GM23248 (cell line): ENCODE measurements at regions not wholly inside any gene's neighbourhood (a gene's known extent, or its start where the extent isn't known, plus 50 kb on each side); places are given as distances from the start of the nearest gene placed in this dataset.

Source experiments
- DNase-seq: peaks from one replicate; pipeline ENCODE4 v3.0.0-alpha.2; 2015
- H2AFZ ChIP-seq: fragments of 200-600 bp; sonication (generic); 2 replicates; pipeline ENCODE4 v1.6.1; 2016; ENCODE audit warnings: antibody characterized with exemption
- H3F3A ChIP-seq: fragments of 200-600 bp; sonication (generic); 2 replicates; pipeline ENCODE4 v1.6.1; 2016; ENCODE audit warnings: mild to moderate bottlenecking, antibody characterized with exemption, mixed run types; ENCODE audit not compliant: insufficient read depth
- H3K27ac ChIP-seq: fragments of 200-600 bp; sonication (generic); 2 replicates; pipeline ENCODE4 v1.5.1; 2016; ENCODE audit warnings: mild to moderate bottlenecking
- H3K27me3 ChIP-seq: fragments of 200-600 bp; sonication (generic); replicated peaks from 2 replicates; pipeline ENCODE4 v1.6.1; 2016; ENCODE audit warnings: mild to moderate bottlenecking; ENCODE audit not compliant: insufficient read depth
- H3K36me3 ChIP-seq: fragments of 200-600 bp; sonication (generic); 2 replicates; pipeline ENCODE4 v1.6.1; 2016; ENCODE audit warnings: low read depth, mild to moderate bottlenecking
- H3K4me1 ChIP-seq: fragments of 200-600 bp; sonication (generic); 2 replicates; pipeline ENCODE4 v1.6.1; 2016; ENCODE audit warnings: mild to moderate bottlenecking; ENCODE audit not compliant: insufficient read depth
- H3K4me2 ChIP-seq: fragments of 200-600 bp; sonication (generic); one replicate; pipeline ENCODE4 v1.6.1; 2016; ENCODE audit warnings: mild to moderate bottlenecking; ENCODE audit not compliant: unreplicated experiment
- H3K4me3 ChIP-seq: fragments of 200-600 bp; sonication (generic); 2 replicates; pipeline ENCODE4 v1.5.1; 2016; ENCODE audit warnings: mild to moderate bottlenecking
- H3K79me2 ChIP-seq: fragments of 200-600 bp; sonication (generic); 2 replicates; pipeline ENCODE4 v1.6.1; 2016; ENCODE audit warnings: mild to moderate bottlenecking; ENCODE audit not compliant: insufficient read depth
- H3K9ac ChIP-seq: fragments of 200-600 bp; sonication (generic); 2 replicates; pipeline ENCODE4 v1.6.1; 2016; ENCODE audit warnings: mild to moderate bottlenecking
- H3K9me2 ChIP-seq: fragments of 200-600 bp; sonication (generic); 2 replicates; pipeline ENCODE4 v1.6.1; 2016; ENCODE audit warnings: mixed run types, mild to moderate bottlenecking, moderate library complexity; ENCODE audit not compliant: insufficient read depth
- H3K9me3 ChIP-seq: fragments of 200-600 bp; sonication (generic); one replicate; pipeline ENCODE4 v1.6.1; 2017; ENCODE audit warnings: low read depth
- H4K20me1 ChIP-seq: fragments of 200-600 bp; sonication (generic); 2 replicates; pipeline ENCODE4 v1.6.0; 2016; ENCODE audit not compliant: insufficient read depth
- EZH2 ChIP-seq: fragments of 200-600 bp; sonication (generic); IDR thresholded peaks from 2 replicates; pipeline ENCODE4 v1.6.1; 2018; ENCODE audit warnings: antibody characterized with exemption, mild to moderate bottlenecking; ENCODE audit not compliant: insufficient read depth, poor library complexity, severe bottlenecking
- EZH2phosphoT487 ChIP-seq: fragments of 200-600 bp; sonication (generic); IDR thresholded peaks from 2 replicates; pipeline ENCODE4 v1.6.1; 2018; ENCODE audit warnings: antibody characterized with exemption, moderate library complexity, mild to moderate bottlenecking, low read depth; ENCODE audit not compliant: insufficient read depth
- WGBS, 2 experiments: methylation state at CpG; one replicate each; pipeline ENCODE4 v1.1.6; 2015 to 2017; ENCODE audit warnings: low lambda C conversion rate in 2 of 2, low coverage in 1 of 2; ENCODE audit errors: missing lambda C conversion rate in 2 of 2; 5-methylcytosine and 5-hydroxymethylcytosine counted together
- in situ Hi-C: fragments of 300-500 bp; cut with MboI; formaldehyde crosslinking; loops from 2 replicates; pipeline ENCODE4 v1.15.0; 2020

DNA sequence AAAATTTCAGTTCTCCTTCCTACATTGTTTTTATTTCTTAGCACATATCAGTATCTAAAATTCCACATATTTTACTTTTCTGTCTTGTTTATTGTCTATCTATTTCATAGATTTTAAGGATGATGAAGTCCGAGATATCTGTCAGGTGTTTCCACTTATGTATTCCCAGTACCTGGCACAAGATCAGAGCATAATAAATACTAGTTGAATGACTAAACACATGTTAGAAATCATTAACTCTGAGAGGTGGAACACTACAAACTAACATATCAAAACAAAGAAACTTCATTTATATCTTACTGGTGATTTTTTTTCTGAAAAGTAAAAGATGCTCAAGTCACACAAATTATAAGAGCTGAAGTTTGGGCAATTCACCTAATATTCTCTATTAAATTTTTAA lies 1208.3 kb downstream of the PCDH9 start:
- Histone ChIP-seq H3K4me1 (no peaks in the 10 kb centered on the region), H4K20me1 (no peaks in the 10 kb centered on the region), H2AFZ (no peak overlapping the region), H3K4me2 (no peak overlapping the region), H3K4me3 (no peak overlapping the region), H3K36me3 (no peaks in the 10 kb centered on the region), H3F3A (no peaks in the 10 kb centered on the region), H3K27me3 (no peaks in the 10 kb centered on the region), H3K9me2 (no peaks in the 10 kb centered on the region), H3K9ac (no peak overlapping the region), H3K9me3 (no peaks in the 10 kb centered on the region), H3K79me2 (no peaks in the 10 kb centered on the region), H3K27ac (no peak overlapping the region)
- in situ Hi-C loops: no loop called here
- DNase-seq: no peak
- TF ChIP-seq EZH2phosphoT487 (no peak), EZH2 (no peak)
- 0 to 6% methylated on average over 1 of the region's 1 CpG for WGBS, 2 experiments

DNA sequence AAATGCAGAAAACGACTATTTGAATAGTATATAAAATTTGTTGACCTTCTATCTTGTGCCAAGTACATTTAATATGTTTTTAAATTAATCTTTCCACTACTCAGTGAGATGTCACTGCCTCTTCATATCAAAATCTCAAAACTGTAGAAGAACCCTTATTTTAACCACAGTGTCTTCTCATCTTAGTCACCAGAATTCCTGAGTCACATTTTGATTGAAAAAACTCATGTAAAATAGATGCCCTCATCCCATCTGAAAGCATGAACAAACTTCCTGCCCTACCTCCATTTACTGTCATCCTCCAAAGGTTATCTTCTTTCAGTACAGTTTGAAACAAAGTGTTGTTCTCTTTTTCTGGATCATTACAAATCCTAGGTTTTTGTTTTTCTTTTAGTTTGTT lies 1215.4 kb downstream of the PCDH9 start:
- Histone ChIP-seq H4K20me1 (no peaks in the 10 kb centered on the region), H3K79me2 (no peaks in the 10 kb centered on the region), H3K36me3 (no peaks in the 10 kb centered on the region), H3K27me3 (no peaks in the 10 kb centered on the region), H2AFZ (no peak overlapping the region), H3K27ac (no peak overlapping the region), H3K9me3 (no peaks in the 10 kb centered on the region), H3K4me1 (no peaks in the 10 kb centered on the region), H3K9ac (no peak overlapping the region), H3F3A (no peaks in the 10 kb centered on the region), H3K9me2 (no peaks in the 10 kb centered on the region), H3K4me2 (no peak overlapping the region), H3K4me3 (no peak overlapping the region)
- in situ Hi-C loops: no loop called here
- WGBS, 2 experiments: 0% methylated on average over 1 of the region's 1 CpG
- TF ChIP-seq EZH2 (no peak), EZH2phosphoT487 (no peak)
- DNase-seq: no peak

DNA sequence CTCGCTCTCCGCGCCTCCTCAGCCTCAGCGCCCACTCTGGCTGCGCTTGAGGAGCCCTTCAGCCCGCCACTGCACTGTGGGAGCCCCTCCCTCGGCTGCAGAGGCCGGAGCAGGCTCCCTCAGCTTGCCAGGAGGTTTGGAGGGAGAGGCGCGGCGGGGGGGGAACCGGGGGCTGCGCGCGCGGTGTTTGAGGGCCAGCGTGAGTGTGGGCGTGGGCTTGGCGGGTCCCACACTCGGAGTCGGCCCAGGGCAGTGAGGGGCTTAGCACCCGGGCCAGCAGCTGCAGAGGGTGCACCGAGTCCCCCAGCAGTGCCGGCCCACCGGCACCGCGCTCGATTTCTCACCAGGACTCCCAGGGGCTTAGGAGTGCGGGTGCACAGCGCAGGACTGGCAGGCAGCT lies 1220.9 kb downstream of the PCDH9 start:
- no peak for TF ChIP-seq EZH2phosphoT487
- TF ChIP-seq EZH2: no peak
- Histone ChIP-seq H3K4me3 (no peak overlapping the region), H3K9me2 (no peaks in the 10 kb centered on the region), H3K36me3 (no peaks in the 10 kb centered on the region), H3K27me3 (no peaks in the 10 kb centered on the region), H3K27ac (no peak overlapping the region), H3K9me3 (no peaks in the 10 kb centered on the region), H3K9ac (no peak overlapping the region), H2AFZ (no peak overlapping the region), H4K20me1 (no peaks in the 10 kb centered on the region), H3F3A (no peaks in the 10 kb centered on the region), H3K4me2 (no peak overlapping the region), H3K79me2 (no peaks in the 10 kb centered on the region), H3K4me1 (no peaks in the 10 kb centered on the region)
- WGBS, 2 experiments: 65 to 67% methylated on average over 13 to 21 of the region's 30 CpGs
- no peak for DNase-seq
- in situ Hi-C loops: no loop called here

DNA sequence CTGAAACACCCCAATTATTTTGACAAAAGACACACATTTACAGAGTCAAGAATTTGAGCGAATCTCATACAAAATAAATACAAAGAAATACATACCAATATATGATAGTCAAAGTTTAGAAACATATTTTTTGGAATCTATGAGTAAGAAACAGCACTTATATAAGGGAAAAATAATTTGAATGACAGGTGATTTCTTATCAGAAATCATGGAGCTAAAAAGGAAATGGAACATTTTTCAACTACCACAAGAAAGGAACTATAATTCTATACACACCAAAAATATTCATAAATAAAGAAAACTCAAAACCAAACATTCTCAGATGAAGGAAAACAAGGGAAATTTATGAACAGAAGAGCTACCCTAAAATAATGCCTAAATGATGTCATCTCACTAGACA lies 1226.6 kb downstream of the PCDH9 start:
- Histone ChIP-seq H3K27me3 (no peaks in the 10 kb centered on the region), H3K4me3 (no peak overlapping the region), H3K9me3 (no peaks in the 10 kb centered on the region), H3K4me1 (no peaks in the 10 kb centered on the region), H4K20me1 (no peaks in the 10 kb centered on the region), H3K4me2 (no peak overlapping the region), H3K36me3 (no peaks in the 10 kb centered on the region), H2AFZ (no peak overlapping the region), H3K9ac (no peak overlapping the region), H3K79me2 (no peaks in the 10 kb centered on the region), H3K27ac (no peak overlapping the region), H3K9me2 (no peaks in the 10 kb centered on the region), H3F3A (no peaks in the 10 kb centered on the region)
- 7 to 13% methylated on average over 1 of the region's 1 CpG for WGBS, 2 experiments
- no peak for DNase-seq
- TF ChIP-seq EZH2 (no peak), EZH2phosphoT487 (no peak)
- in situ Hi-C loops: no loop called here

DNA sequence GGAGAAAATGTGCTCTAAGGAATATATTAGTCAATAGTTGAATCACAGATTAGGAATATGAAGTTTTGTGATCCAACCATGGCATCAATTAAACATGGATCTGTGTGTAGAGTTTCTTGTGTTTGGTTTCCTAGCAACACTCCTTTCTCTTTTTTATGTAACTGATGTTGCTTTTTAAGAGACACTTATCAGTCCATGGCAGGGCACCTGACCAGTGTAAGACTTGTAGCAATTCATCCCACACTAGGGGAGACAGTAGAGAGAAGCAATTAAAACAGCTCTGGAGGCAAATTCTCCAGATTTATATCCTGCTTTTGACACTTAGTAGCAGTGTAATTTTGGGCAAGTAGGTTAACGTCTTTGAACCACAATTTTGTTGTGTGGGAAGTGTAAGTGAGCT lies 1229.0 kb downstream of the PCDH9 start:
- Histone ChIP-seq H3K27ac (no peak overlapping the region), H3F3A (no peaks in the 10 kb centered on the region), H3K9me3 (no peaks in the 10 kb centered on the region), H3K4me1 (no peaks in the 10 kb centered on the region), H3K27me3 (no peaks in the 10 kb centered on the region), H3K4me3 (no peak overlapping the region), H3K4me2 (no peak overlapping the region), H4K20me1 (no peaks in the 10 kb centered on the region), H3K79me2 (no peaks in the 10 kb centered on the region), H3K9me2 (no peaks in the 10 kb centered on the region), H3K9ac (no peak overlapping the region), H3K36me3 (no peaks in the 10 kb centered on the region), H2AFZ (no peak overlapping the region)
- in situ Hi-C loops: no loop called here
- TF ChIP-seq EZH2phosphoT487 (no peak), EZH2 (no peak)
- no peak for DNase-seq
- 0 to 8% methylated on average over 1 of the region's 1 CpG for WGBS, 2 experiments
